Natural killer cell (primary cell): ENCODE measurements at regions not wholly inside any gene's neighbourhood (a gene's known extent, or its start where the extent isn't known, plus 50 kb on each side); places are given as distances from the start of the nearest gene placed in this dataset.

Experiments
- ATAC-seq, 3 donors: fragments of 150-1000 bp in 2 of 3; fragments of 200-7000 bp in 1 of 3; cut with Tn5 transposase; 1 replicate in 1 of 3; 2 replicates in 2 of 3; pipeline ENCODE4 v1.10.0; 2021; ENCODE audit warnings: mild to moderate bottlenecking in 2 of 3, moderate library complexity in 2 of 3
- DNase-seq, 2 donors: peaks; one replicate each; pipeline versions ENCODE4 v3.0.0 to v3.0.0-alpha.2; 2013 to 2021; ENCODE audit warnings: mixed read lengths in 1 of 2
- H3K27ac ChIP-seq: one replicate; pipeline ENCODE4 v1.5.1; 2013; ENCODE audit warnings: mild to moderate bottlenecking, low read length
- H3K27me3 ChIP-seq: one replicate; pipeline ENCODE4 v1.6.1; 2013; ENCODE audit warnings: low read length; ENCODE audit not compliant: control insufficient read depth, insufficient read depth
- H3K36me3 ChIP-seq: one replicate; pipeline ENCODE4 v1.6.1; 2013; ENCODE audit warnings: low read length; ENCODE audit not compliant: control insufficient read depth, insufficient read depth
- H3K4me1 ChIP-seq: one replicate; pipeline ENCODE4 v1.6.1; 2013; ENCODE audit warnings: low read length; ENCODE audit not compliant: control insufficient read depth, insufficient read depth
- H3K4me3 ChIP-seq: one replicate; pipeline ENCODE4 v1.5.1; 2013; ENCODE audit warnings: low read length
- H3K9me3 ChIP-seq: one replicate; pipeline ENCODE4 v1.6.1; 2013; ENCODE audit warnings: low read length; ENCODE audit not compliant: control insufficient read depth, insufficient read depth
- H3K27ac Mint-ChIP-seq, 2 donors: one replicate each; pipeline ENCODE4 v1.8.0; 2022; ENCODE audit warnings: mild to moderate bottlenecking in 2 of 2, mixed read lengths in 2 of 2, moderate library complexity in 1 of 2
- H3K27me3 Mint-ChIP-seq, 2 donors: one replicate each; pipeline ENCODE4 v1.8.0; 2022; ENCODE audit warnings: low read depth in 2 of 2, mixed read lengths in 2 of 2
- H3K36me3 Mint-ChIP-seq: one replicate; pipeline ENCODE4 v1.8.0; 2022; ENCODE audit warnings: mixed read lengths
- H3K4me1 Mint-ChIP-seq, 2 donors: one replicate each; pipeline ENCODE4 v1.8.0; 2022; ENCODE audit warnings: mixed read lengths in 2 of 2
- H3K4me3 Mint-ChIP-seq: one replicate; pipeline ENCODE4 v1.8.0; 2022; ENCODE audit warnings: mild to moderate bottlenecking, moderate library complexity, mixed read lengths
- H3K9me3 Mint-ChIP-seq, 2 donors: one replicate each; pipeline ENCODE4 v1.8.0; 2022; ENCODE audit warnings: mixed read lengths in 2 of 2
- WGBS: methylation state at CpG from one replicate; pipeline ENCODE4 v1.1.7; 2013; ENCODE audit warnings: missing lambda C conversion rate; ENCODE audit not compliant: insufficient coverage; 5-methylcytosine and 5-hydroxymethylcytosine counted together
- intact Hi-C: fragments of 100-400 bp; cut with micrococcal nuclease; formaldehyde crosslinking; loops from one replicate; pipeline ENCODE4 v1.14.2; 2022
- TF ChIP-seq, protein P1 (sequence below): fragments of 200-600 bp; IDR thresholded peaks from one replicate; pipeline ENCODE4 v1.8.0; 2022; ENCODE audit warnings: antibody characterized with exemption

DNA sequence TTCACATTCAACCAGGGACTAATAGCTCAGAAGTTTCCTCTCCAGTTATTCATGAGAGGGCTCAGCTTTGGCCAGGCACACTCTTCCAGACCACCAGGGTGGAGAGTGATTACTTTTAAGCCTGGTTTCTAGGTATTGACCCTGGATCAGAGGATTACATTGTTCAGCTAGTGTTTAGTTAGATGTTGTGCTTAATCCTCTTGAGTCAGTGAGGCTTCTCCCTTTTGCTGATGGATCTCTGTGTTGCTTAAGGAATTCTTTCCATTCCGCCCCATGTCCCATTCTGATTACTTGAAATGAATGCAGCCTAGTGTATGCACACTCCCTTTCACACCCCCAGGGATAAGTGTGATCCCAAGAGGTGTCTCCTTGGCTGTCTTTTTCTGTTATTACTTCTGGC, 271.7 kb upstream of the ANO5 start:
- Mint-ChIP-seq H3K27me3 (no peaks in the 10 kb centered on the region), H3K27ac (no peak overlapping the region), H3K9me3 (peaks cover 14% of the 10 kb centered on the region in 2 donors), H3K36me3 (peaks cover under 1% of the 10 kb centered on the region), H3K4me1 (no peaks in the 10 kb centered on the region), H3K4me3 (no peak overlapping the region)
- Histone ChIP-seq H3K36me3 (no peaks in the 10 kb centered on the region), H3K4me3 (no peak overlapping the region), H3K4me1 (no peaks in the 10 kb centered on the region), H3K27ac (no peak overlapping the region), H3K9me3 (peaks cover 10% of the 10 kb centered on the region), H3K27me3 (no peaks in the 10 kb centered on the region)
- intact Hi-C loops: no loop called here
- TF ChIP-seq, protein P1, sequence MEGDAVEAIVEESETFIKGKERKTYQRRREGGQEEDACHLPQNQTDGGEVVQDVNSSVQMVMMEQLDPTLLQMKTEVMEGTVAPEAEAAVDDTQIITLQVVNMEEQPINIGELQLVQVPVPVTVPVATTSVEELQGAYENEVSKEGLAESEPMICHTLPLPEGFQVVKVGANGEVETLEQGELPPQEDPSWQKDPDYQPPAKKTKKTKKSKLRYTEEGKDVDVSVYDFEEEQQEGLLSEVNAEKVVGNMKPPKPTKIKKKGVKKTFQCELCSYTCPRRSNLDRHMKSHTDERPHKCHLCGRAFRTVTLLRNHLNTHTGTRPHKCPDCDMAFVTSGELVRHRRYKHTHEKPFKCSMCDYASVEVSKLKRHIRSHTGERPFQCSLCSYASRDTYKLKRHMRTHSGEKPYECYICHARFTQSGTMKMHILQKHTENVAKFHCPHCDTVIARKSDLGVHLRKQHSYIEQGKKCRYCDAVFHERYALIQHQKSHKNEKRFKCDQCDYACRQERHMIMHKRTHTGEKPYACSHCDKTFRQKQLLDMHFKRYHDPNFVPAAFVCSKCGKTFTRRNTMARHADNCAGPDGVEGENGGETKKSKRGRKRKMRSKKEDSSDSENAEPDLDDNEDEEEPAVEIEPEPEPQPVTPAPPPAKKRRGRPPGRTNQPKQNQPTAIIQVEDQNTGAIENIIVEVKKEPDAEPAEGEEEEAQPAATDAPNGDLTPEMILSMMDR: no peak
- ATAC-seq: no peak
- DNase-seq: no peak
- 67% methylated on average over 1 of the region's 1 CpG for WGBS

DNA sequence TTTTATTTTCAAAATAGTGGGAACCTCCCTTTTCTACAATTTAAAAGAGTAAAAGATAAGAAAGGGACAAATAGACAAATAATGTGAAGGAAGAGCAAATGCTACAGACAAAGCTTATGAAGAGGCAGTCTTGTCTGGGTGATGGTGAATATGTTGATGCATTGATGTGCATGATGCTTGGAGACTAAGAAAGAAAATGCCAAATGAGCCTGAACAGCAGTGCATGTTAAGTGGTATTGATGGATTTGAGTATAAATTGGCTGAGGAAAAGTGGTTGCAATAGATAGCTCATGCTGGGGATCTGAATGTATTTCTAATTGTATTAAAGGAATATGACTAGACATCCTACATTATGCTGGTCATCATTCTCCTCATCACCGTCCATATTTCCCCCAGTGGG, 268.6 kb upstream of the ANO5 start:
- Histone ChIP-seq H3K9me3 (peaks cover 10% of the 10 kb centered on the region), H3K27me3 (no peaks in the 10 kb centered on the region), H3K4me1 (no peaks in the 10 kb centered on the region), H3K36me3 (no peaks in the 10 kb centered on the region), H3K27ac (no peak overlapping the region), H3K4me3 (no peak overlapping the region)
- H3K27ac Mint-ChIP-seq: no peak overlapping the region
- H3K4me1 Mint-ChIP-seq: no peaks in the 10 kb centered on the region
- H3K9me3 Mint-ChIP-seq: peaks cover 11 to 16% of the 10 kb centered on the region in 2 donors
- H3K27me3 Mint-ChIP-seq: no peaks in the 10 kb centered on the region
- intact Hi-C loops: no loop called here
- whole genome bisulfite sequencing: no CpG with 5 or more reads among the region's 1 CpG
- no peaks in the 10 kb centered on the region for H3K36me3 Mint-ChIP-seq
- DNase-seq (no peak), ATAC-seq (no peak)
- no peak overlapping the region for H3K4me3 Mint-ChIP-seq
- TF ChIP-seq, protein P1: no peak

DNA sequence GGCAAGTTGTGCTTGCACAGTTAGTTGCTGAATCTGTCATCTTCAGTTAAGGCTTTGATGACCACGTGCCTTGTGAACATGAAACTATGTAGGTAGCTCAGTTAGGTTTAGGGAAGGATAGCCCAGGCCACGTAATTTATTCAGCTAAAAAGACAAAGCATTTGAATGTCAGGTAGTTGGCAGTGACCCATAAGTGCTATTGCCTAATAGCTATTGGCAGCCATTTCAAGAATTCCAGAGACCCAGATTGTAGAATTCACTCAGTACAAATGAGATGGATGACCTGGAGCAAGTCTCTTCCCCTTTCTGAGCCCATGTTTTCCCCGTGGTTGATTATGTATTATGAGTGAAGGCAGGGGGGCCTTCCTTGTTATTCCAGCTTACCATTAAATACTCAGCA, 265.3 kb upstream of the ANO5 start:
- Mint-ChIP-seq H3K4me3 (no peak overlapping the region), H3K36me3 (no peaks in the 10 kb centered on the region), H3K27ac (no peak overlapping the region), H3K4me1 (no peaks in the 10 kb centered on the region), H3K27me3 (no peaks in the 10 kb centered on the region), H3K9me3 (peaks cover 8 to 9% of the 10 kb centered on the region in 2 donors)
- DNase-seq (no peak), ATAC-seq (no peak)
- Histone ChIP-seq H3K4me3 (no peak overlapping the region), H3K27ac (no peak overlapping the region), H3K4me1 (no peaks in the 10 kb centered on the region), H3K9me3 (no peaks in the 10 kb centered on the region), H3K27me3 (no peaks in the 10 kb centered on the region), H3K36me3 (no peaks in the 10 kb centered on the region)
- TF ChIP-seq, protein P1: no peak
- WGBS: 38% methylated on average over 2 of the region's 3 CpGs
- intact Hi-C loops: no loop called here

DNA sequence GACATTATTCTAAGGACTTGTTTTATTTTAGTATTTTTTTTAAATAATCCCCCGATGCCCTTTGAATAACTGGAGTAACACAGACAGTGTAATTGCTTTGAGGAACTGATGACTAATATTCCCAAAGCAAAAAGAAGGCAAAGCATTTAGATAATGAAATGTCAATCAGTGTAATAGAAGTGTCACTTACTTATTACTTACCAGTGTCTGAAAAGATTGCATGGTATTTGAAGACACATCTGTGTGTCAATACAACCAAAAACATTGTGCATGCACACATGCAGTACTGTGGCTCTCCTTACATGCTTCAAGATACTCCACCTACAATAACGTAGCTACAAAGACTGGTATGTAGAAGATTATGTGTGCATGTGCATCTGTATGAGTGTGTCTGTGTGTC, 264.0 kb upstream of the ANO5 start:
- TF ChIP-seq, protein P1: no peak
- no peak overlapping the region for H3K4me3 Mint-ChIP-seq
- peaks cover 6 to 9% of the 10 kb centered on the region in 2 donors for H3K9me3 Mint-ChIP-seq
- intact Hi-C loops: no loop called here
- no peaks in the 10 kb centered on the region for H3K27me3 Mint-ChIP-seq
- no peaks in the 10 kb centered on the region for H3K36me3 Mint-ChIP-seq
- ATAC-seq: no peak
- Histone ChIP-seq H3K4me1 (no peaks in the 10 kb centered on the region), H3K4me3 (no peak overlapping the region), H3K9me3 (no peaks in the 10 kb centered on the region), H3K27me3 (no peaks in the 10 kb centered on the region), H3K36me3 (no peaks in the 10 kb centered on the region), H3K27ac (no peak overlapping the region)
- no peaks in the 10 kb centered on the region for H3K4me1 Mint-ChIP-seq
- no peak for DNase-seq
- H3K27ac Mint-ChIP-seq: no peak overlapping the region
- no CpG with 5 or more reads among the region's 2 CpGs for WGBS
